ENCODE measurements at regions not wholly inside any gene's neighbourhood (a gene's known extent, or its start where the extent isn't known, plus 50 kb on each side); places are given as distances from the start of the nearest gene placed in this dataset.

DNA sequence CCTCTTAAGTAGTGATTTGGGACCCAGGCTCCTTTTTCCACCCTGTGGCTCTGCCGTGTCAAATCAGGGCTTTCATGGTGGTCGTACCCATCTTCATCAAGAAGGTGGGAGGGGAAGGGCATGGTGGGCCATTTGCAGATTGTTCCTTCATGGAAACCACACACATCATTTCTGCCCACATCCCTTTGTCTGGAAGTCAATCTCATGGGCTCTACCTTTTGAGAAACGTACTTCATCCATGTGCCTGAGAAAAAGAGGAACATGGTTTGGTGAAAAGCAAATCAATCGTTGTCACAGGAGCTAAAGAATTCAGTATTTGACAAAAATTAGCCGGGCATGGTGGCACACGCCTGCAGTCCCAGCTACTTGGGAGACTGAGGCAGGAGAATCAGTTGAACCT, 233.4 kb downstream of the FOXO1 start:
- Histone ChIP-seq H3K9me3 (ENCODE audit: insufficient read depth, low read length) (no peaks in the 10 kb centered on the region), H3K9ac (ENCODE audit: insufficient read length, low read depth) (no peak overlapping the region), H3K4me3 (ENCODE audit: insufficient read length, low read depth) (no peak overlapping the region), H3K4me1 (ENCODE audit: insufficient read depth, insufficient read length) (no peaks in the 10 kb centered on the region), H3K27me3 (ENCODE audit: insufficient read depth, insufficient read length) (no peaks in the 10 kb centered on the region), H3K36me3 (ENCODE audit: insufficient read depth, insufficient read length, low read length) (no peaks in the 10 kb centered on the region)
- TF ChIP-seq ZNF274 (IDR thresholded peaks at IDR 0.05; ENCODE audit: low read depth, low read length) (no peak), YY1 (IDR thresholded peaks at IDR 0.05; ENCODE audit: insufficient read depth, insufficient read length) (no peak)
- no peak for DNase-seq (ENCODE audit: low read depth, low spot score)

- H3K4me3 ChIP-seq (ENCODE audit: insufficient read length, low read depth) = no peak overlapping the region
- H3K9me3 ChIP-seq (ENCODE audit: insufficient read depth, low read length) = no peaks in the 10 kb centered on the region
- H3K36me3 ChIP-seq (ENCODE audit: insufficient read depth, insufficient read length, low read length) = no peaks in the 10 kb centered on the region
- DNase-seq (ENCODE audit: low read depth, low spot score) = no peak
- TF ChIP-seq YY1 (IDR thresholded peaks at IDR 0.05; ENCODE audit: insufficient read depth, insufficient read length) = no peak
- H3K4me1 ChIP-seq (ENCODE audit: insufficient read depth, insufficient read length) = no peaks in the 10 kb centered on the region
- H3K9ac ChIP-seq (ENCODE audit: insufficient read length, low read depth) = no peak overlapping the region
- no peaks in the 10 kb centered on the region for H3K27me3 ChIP-seq (ENCODE audit: insufficient read depth, insufficient read length)
These were observed 232.9 kb downstream of the FOXO1 start for GRCh38 chr13:40433577-40433976.

DNA sequence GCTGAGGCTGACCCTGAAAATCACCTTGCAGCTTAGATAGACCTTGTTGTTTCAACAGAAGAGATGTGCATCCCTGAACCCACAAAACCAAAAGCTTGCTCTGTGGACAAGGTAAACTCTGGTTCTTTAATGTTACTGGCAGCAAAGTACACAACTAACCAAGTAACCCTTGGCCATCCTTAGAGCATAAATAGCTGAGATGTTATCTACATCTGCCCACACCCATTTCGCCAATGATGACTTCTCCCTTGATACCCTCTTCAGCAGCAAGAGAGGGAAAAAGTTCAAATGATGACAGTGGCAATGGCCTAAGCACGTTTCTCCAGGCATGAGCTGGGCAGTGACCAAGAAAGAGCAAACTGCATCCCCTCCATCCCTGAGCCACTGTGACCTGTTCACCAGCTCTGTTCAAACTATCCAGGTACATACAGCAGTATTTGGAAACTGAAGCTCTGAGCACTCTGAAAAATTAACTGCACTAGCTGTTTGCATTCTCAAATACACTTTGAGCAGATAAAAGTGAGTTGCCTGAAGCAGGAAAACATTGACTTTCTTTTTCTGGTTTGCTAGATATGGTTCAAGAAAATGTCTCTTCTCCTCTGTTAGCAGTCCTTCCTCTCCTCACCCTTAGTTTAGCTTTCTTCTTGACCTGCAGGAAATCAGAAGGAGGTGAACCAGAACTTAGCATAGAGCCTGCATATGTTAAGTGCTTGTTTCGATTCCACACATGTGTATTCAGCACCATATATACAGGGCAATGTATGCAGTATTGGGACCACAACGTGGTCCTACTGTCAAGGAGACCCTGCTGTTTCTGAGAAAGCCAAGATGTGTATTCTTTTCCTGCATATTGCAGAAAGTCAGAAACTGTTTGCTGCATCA, 231.7 kb downstream of the FOXO1 start:
- no peaks in the 10 kb centered on the region for H3K36me3 ChIP-seq (ENCODE audit: insufficient read depth, insufficient read length, low read length)
- H3K27me3 ChIP-seq (ENCODE audit: insufficient read depth, insufficient read length) = no peaks in the 10 kb centered on the region
- DNase-seq (ENCODE audit: low read depth, low spot score) = no peak
- H3K4me3 ChIP-seq (ENCODE audit: insufficient read length, low read depth) = no peak overlapping the region
- peaks cover 8% of the 10 kb centered on the region; the same call in 1 of the 2 replicates for H3K9me3 ChIP-seq (ENCODE audit: insufficient read depth, low read length)
- no peaks in the 10 kb centered on the region for H3K4me1 ChIP-seq (ENCODE audit: insufficient read depth, insufficient read length)
- H3K9ac ChIP-seq (ENCODE audit: insufficient read length, low read depth) = no peak overlapping the region
- TF ChIP-seq YY1 (IDR thresholded peaks at IDR 0.05; ENCODE audit: insufficient read depth, insufficient read length) = no peak
- no peak for TF ChIP-seq ZNF274 (IDR thresholded peaks at IDR 0.05; ENCODE audit: low read depth, low read length)
- no peak for TF ChIP-seq SUZ12 (IDR thresholded peaks at IDR 0.05; ENCODE audit: extremely low read depth, insufficient read depth, insufficient read length)

DNA sequence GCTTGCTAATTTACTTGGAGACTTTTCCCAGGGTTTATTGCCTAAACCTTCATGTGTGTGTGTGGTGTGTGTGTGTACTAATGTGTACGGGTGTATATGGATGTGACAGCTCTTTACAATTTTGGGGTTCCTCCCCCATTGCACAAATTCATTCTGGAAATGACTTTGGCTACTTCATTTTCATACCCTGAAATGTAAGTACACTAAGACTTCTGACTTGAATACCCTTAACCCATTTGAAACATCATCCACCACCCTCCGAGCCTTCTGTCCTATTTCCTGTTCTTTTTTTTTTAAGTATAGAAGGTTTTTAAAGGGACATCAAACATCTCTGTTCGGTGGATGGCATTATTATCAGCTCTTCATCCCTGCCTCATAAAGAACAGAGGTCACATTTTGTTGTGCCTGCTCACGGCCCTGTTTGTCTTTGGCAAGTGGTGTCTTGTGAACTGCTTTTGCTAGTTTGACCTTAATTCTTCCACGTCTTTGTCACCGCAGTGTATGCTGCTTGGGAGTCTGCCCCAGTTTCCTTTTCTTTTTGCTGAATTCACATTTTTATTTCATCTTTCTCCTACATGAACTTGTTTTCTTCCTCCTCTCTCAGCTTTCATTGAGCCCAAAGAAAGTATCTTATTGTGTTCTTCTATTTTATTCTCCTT, 228.3 kb downstream of the FOXO1 start:
- H3K9ac ChIP-seq (ENCODE audit: insufficient read length, low read depth) = no peak overlapping the region
- no peaks in the 10 kb centered on the region for H3K27me3 ChIP-seq (ENCODE audit: insufficient read depth, insufficient read length)
- H3K4me3 ChIP-seq (ENCODE audit: insufficient read length, low read depth) = no peak overlapping the region
- DNase-seq (ENCODE audit: low read depth, low spot score) = no peak
- H3K4me1 ChIP-seq (ENCODE audit: insufficient read depth, insufficient read length) = no peaks in the 10 kb centered on the region
- TF ChIP-seq YY1 (IDR thresholded peaks at IDR 0.05; ENCODE audit: insufficient read depth, insufficient read length) (no peak), SUZ12 (IDR thresholded peaks at IDR 0.05; ENCODE audit: extremely low read depth, insufficient read depth, insufficient read length) (no peak), ZNF274 (IDR thresholded peaks at IDR 0.05; ENCODE audit: low read depth, low read length) (no peak)
- H3K9me3 ChIP-seq (ENCODE audit: insufficient read depth, low read length) = peaks cover 11% of the 10 kb centered on the region; the same call in 1 of the 2 replicates
- no peaks in the 10 kb centered on the region for H3K36me3 ChIP-seq (ENCODE audit: insufficient read depth, insufficient read length, low read length)

DNA sequence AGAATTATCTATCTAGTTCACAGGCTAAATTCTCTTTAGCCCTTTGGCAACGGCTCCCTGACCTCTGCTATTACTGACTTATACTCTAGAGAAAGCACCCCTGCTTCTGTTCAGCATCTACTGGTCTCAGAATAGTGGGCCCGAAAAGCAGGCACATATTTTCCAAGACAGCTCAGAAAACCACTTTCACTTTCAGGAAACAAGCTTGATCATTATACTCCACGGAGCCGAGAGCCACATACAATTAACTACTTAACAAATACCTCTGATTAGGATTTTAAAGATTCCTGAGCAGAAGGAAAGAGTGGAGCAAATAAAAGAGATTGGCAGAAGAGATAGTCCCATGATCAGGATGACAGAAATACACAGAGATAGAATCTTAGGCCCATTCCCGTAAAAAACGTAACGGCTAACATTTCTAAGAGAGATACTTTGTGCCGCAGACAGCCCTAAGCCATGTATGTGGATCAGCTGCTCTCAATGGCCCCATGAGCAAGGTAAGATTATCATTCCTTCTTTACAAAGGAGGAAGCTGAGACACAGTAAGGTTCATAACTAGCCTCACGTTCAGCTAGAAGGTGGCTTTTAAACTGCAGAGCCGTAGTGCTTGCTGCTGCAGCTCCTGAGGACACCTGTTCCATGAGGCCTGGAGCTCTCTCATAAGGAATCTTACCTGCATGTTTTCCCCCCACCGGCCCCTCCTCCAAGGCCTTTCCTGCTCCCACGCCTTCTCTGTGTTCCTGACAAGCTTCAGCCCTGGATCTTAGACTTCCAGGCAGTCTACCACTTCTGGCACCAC, 227.2 kb downstream of the FOXO1 start:
- no peaks in the 10 kb centered on the region for H3K36me3 ChIP-seq (ENCODE audit: insufficient read depth, insufficient read length, low read length)
- no peak for DNase-seq (ENCODE audit: low read depth, low spot score)
- H3K9ac ChIP-seq (ENCODE audit: insufficient read length, low read depth) = no peak overlapping the region
- H3K9me3 ChIP-seq (ENCODE audit: insufficient read depth, low read length) = peaks cover 11% of the 10 kb centered on the region; the same call in 1 of the 2 replicates
- no peaks in the 10 kb centered on the region for H3K4me1 ChIP-seq (ENCODE audit: insufficient read depth, insufficient read length)
- H3K27me3 ChIP-seq (ENCODE audit: insufficient read depth, insufficient read length) = no peaks in the 10 kb centered on the region
- no peak for TF ChIP-seq ZNF274 (IDR thresholded peaks at IDR 0.05; ENCODE audit: low read depth, low read length)
- TF ChIP-seq SUZ12 (IDR thresholded peaks at IDR 0.05; ENCODE audit: extremely low read depth, insufficient read depth, insufficient read length) = no peak
- TF ChIP-seq YY1 (IDR thresholded peaks at IDR 0.05; ENCODE audit: insufficient read depth, insufficient read length) = no peak
- no peak overlapping the region for H3K4me3 ChIP-seq (ENCODE audit: insufficient read length, low read depth)

GRCh38 chr13:40439928-40440327, 226.5 kb downstream of the FOXO1 start:
- H3K9me3 ChIP-seq (ENCODE audit: insufficient read depth, low read length) = peaks cover 11% of the 10 kb centered on the region; the same call in 1 of the 2 replicates
- no peak for DNase-seq (ENCODE audit: low read depth, low spot score)
- H3K27me3 ChIP-seq (ENCODE audit: insufficient read depth, insufficient read length) = no peaks in the 10 kb centered on the region
- no peak for TF ChIP-seq SUZ12 (IDR thresholded peaks at IDR 0.05; ENCODE audit: extremely low read depth, insufficient read depth, insufficient read length)
- no peak for TF ChIP-seq YY1 (IDR thresholded peaks at IDR 0.05; ENCODE audit: insufficient read depth, insufficient read length)
- no peak for TF ChIP-seq ZNF274 (IDR thresholded peaks at IDR 0.05; ENCODE audit: low read depth, low read length)
- H3K9ac ChIP-seq (ENCODE audit: insufficient read length, low read depth) = no peak overlapping the region
- H3K4me1 ChIP-seq (ENCODE audit: insufficient read depth, insufficient read length) = no peaks in the 10 kb centered on the region
- no peaks in the 10 kb centered on the region for H3K36me3 ChIP-seq (ENCODE audit: insufficient read depth, insufficient read length, low read length)
- no peak overlapping the region for H3K4me3 ChIP-seq (ENCODE audit: insufficient read length, low read depth)
